NCI-H226 (cell line): ENCODE measurements at regions not wholly inside any gene's neighbourhood (a gene's known extent, or its start where the extent isn't known, plus 50 kb on each side); places are given as distances from the start of the nearest gene placed in this dataset.

Source experiments
- DNase-seq: peaks from one replicate; pipeline ENCODE4 v3.0.0-alpha.2; 2015

DNA sequence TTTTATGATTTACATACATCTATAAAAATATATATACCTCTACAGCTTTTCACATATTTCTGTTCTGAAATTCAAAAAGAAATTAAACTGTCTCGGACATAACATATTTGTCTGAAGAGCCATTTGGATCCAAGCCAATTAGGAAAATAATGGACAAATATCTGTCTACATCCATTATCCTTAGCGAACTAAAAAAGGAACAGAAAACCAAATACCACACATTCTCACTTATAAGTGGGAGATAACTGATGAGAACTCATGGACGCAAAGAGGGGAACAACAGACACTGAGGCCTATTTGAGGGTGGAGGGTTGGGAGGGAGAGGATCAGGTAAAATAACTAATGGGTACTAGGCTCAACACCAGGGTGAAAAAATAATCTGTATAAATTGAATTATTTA lies 829.4 kb upstream of the ALCAM start:
- DNase-seq, result no peak

DNA sequence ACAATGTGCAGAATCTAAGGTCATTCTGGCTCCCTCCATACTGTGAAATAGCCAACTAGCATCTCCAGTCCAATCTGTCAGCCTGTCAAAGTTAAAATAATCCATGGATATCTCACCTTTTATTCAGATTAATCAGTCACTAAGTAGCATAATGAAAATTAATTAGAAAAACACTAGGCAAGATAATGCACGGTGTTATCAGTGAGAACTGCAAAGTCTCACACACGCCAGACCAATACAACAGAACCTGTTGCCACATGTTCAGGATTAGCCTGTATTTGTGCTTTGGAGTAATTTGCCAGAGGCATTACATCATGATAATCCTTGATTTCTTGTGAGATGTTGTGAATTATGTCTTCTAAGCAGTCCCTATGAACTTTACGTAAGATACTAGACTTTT lies 820.4 kb upstream of the ALCAM start:
- DNase-seq, result no peak

DNA sequence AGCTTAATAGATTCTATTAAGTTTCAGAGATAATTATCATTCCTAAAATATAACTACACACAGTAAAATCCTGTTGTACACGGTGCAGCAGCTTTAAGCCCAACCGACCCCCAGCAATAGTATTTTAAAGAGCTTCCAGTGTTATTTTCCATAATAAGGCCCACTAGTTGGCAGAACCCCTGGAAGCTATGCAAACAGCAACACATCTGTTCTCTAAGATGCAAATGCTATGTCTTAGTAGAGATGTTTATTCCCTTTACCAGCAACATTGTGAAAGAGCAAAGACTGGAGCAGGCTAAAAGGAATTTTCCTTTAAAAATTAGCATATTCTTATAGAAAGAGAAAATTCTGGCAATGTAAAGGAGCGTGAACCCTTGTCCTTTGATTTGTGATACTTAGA lies 819.7 kb upstream of the ALCAM start:
- no peak for DNase-seq

DNA sequence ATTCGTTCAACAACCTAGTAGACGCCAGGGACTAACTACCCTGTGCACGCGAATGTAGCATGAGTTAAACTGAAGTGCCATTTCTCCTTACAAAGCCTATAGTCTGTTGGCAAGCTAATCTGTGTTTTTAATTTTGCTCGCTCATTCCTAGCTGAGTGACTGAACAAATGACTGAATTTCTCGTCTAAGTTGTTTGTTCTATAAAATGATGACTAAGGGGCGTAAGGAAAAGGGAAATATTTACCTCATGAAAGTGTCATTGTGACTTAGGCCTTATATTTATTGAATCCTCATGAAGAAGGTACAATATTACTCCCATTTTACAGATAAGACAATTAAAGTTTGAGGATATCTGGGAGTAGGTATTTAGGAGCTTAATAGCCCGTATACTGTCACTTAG lies 818.3 kb upstream of the ALCAM start:
- DNase-seq, result no peak

DNA sequence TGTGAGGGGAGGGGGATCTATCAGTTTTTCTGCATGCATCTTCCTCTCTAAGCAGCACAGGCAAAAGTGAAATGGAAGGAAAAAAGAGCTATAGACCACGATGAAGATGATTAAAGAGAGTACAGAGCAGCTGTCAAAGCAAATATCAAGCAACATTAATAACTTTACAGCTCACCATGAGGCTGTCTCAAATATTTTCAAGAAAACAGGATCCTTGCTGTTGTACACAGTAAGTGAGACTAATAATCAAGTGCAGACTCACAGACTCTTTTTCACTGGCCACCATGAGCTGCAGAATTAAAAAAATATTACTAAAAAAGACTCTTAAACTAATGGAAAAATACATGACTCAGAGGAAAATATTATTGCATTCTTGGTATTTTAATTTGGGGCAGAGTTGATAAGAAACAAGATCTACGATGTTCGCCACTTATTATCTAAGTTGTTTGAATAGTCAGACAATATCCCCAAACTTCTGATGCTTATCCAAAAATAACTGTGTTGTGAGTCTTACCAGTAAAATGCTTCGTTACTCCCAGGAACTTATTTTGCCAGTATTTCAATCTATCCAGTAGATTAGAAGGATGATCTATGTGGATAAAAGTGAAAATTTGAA lies 817.5 kb upstream of the ALCAM start:
- DNase-seq, result no peak

DNA sequence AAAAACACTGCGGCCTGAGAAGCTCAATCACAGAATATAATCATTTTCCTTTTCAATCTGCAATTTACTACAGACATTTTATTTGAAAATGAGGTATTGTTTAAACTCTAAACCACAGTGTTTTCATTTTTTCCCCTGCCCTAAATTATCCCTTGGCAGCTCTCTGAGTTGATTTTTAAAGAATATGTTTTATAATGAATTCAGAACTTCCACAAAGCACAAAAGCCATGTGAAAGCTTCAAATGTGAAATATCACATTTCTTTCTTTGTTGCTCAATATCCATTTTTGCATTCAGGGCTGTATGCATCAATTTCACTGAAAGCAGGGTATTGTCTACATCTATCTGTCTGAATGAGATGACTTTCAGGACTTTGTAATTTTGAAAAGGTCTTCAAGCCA lies 813.6 kb upstream of the ALCAM start:
- no peak for DNase-seq

DNA sequence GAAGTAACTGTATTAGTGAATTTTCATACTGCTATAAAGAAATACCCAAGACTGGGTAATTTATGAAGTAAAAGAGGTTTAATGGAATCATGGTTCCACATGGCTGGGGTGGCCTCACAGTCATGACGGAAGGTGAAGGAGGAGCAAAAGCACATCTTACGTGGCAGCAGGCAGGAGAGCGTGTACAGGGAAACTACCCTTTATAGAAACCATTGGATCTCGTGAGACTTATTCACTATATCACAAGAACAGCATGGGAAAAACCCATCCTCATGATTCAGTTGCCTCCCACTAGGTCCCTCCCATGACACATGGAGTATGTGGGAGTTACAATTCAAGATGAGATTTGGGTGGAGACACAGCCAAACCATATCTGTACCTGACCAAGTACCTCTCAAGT lies 812.3 kb upstream of the ALCAM start:
- no peak for DNase-seq

DNA sequence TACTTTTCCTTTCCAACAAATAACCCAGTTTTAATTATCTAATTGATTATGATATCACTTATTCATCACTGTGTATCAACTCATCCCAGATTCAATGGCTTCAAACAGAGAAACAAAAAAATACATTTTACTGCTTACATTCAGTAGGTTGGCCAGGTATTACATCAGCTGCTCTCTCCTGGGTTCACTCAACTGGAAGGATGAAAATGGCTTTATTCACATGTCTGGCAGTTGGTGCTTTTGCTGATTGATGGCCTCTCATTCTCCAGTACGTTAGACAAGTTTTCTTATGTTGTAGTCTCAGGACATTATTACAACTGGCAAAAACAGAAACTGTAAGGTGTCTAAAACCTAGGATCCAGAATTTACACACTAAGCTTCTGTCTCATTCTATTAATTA lies 811.0 kb upstream of the ALCAM start:
- no peak for DNase-seq

DNA sequence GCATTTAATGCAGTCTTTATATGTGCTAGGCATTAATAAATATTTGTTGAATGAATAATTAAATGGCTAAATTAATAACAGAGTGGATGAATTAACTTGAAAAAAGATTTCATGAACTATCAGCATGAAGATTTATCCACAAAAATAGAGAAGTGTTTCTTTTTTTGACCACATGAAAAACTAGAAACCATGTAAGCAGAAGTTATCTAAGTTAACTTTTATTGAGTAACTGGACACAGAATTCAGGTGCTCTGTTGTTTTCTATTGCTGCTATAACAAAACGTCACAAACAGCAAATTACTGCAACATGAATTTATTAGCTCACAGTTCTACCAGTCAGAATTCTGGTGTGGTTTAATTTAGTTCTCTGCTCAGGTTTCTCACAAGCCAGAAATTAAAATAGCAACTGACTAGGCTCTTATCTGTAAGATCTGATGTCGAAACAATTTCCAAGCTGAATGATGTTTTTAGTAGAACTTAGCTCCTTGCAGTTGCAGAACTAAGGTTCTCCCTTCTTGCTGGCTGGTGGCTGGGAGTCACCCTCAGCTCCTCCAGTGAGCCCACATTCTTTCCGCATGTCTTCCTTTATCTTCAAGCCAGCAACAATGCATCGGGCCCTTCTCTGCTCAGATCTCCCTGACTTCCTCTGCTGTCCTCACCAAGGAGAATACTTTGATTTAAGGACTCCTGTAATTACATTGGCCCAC lies 810.2 kb upstream of the ALCAM start:
- DNase-seq, result no peak

DNA sequence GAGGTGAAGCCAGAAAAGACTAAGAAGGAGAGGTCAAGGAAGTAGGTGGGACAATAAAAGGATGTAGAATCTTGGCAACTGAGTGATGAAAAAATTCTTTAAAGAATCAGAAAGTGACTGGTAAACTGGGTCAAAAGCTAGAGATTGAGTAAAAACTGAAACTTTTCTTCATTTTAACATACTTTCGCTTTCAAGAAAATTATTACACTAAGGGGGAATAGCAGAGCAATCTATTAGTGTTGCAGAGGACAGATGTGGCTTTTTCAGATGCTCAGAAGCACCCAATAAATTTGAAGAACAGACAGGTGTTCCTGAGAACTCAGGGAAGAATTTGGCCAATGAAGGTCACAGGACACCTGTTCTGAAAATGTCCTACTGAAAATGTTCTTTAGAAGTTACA lies 805.4 kb upstream of the ALCAM start:
- no peak for DNase-seq

DNA sequence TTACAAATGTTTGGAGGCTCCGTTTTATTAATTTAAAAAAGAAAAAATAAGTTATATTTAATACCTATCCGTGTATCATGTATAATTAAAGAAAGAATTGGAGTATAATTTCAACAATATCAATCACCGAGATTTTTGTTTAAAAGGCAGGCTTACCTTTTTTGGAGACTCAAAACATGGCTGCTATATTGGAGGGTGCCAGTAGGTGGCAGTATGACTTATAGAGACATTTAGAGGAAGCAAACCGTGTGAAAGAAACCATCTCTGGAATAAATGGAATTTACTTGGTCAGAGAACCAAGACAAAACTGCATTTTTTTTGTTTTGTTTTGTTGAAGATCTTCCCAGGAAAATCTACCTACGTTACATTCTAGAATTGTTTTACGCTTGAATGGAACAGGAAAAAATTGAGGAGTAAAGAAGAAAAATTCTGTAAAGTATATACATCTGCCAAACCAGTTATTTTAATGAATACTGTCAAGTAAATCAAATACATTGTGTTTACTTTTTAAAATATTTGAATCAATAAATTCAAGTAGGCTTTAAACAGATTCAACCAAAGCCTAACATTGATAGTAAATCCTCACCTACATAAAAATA lies 802.6 kb upstream of the ALCAM start:
- peak; percentile 9 for DNase-seq

DNA sequence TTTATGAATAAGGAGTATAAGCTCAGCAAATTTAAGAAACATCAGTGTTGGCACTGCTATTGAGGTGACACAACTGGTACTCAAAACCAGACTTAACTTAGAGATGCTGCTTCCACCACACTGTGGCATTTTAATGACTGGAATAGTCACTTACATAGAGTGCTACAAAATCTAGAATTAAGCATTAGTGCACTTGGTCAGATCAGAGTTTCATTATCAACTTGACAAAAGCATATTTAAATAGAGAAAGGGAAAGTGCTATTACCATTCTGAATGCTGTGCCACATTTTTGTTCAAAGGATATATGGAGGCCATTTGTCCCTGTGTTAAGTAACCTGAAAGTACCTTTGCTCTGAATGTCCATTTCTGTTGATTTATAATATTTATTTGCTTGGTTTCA lies 800.7 kb upstream of the ALCAM start:
- DNase-seq, result no peak

DNA sequence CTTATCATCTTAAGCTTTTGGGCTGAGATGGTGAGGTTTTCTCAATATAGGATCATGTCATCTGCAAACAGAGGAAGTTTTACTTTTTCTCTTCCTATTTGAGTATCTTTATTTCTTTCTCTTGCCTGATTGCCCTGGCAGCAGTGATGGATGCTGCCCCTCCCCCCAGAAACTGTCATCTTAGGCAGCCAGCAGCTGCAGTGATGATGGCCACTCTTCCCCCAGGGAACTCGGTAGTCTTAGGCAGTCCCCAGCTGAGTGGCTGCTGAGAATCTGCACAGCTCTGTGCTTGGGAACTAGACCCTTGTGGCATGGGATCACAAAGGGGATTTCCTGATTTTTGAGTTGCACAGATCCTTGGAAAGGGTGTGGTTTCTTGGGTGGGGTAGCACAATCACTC lies 791.1 kb upstream of the ALCAM start:
- DNase-seq, result no peak

DNA sequence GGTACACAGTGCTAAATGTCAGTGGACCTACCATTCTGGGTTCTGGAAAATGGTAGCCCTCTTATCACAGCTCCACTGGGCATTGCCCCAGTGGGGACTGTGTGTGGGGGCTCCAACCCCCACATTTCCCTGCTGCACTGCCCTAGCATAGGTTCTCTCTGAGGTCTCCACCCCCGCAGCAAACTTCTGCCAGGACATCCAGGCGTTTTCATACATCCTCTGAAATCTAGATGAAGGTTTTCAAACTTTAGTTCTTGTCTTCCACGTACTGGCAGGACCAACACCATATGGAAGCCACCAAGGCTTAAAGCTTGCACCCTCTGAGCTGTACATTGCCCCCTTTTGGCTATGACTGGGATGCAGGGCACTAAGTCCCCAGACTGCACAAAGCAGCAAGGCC lies 788.2 kb upstream of the ALCAM start:
- no peak for DNase-seq

DNA sequence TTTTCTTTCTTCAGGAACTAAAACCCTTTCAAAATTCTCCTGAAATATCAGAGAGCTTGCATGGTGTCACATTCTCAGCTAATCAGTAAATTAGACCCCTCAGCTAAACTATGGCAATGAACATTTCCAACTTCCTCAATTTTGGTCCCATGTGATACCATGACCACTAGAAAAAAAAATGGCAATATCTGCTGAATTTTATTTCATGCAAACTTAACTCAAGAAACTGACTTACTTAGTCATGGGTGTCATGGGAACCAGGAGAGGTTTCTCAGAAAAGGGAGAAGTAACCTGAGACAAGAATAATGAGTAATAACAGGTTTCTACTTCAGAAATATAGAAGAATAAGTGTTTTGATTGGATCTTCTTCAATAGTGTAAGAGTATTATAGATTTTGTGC lies 784.6 kb upstream of the ALCAM start:
- no peak for DNase-seq

DNA sequence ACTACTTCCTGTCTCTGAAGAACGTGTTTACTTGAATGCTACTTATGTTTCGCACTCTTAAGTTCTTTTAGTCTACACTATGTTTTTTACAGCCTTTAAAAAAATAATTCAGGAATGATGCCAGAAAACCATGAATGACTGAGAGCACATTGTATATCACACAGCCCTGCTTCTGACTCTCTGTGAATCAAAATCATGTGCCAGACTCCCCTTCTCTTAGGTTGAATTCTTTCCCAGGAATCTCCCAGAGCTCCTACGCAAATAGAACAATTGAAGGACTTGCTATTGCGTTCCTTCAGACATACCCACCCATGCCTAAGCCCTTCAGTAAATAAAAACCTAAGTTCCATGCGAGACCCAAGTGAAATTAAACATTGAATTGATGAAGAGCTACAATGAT lies 782.0 kb upstream of the ALCAM start:
- no peak for DNase-seq

DNA sequence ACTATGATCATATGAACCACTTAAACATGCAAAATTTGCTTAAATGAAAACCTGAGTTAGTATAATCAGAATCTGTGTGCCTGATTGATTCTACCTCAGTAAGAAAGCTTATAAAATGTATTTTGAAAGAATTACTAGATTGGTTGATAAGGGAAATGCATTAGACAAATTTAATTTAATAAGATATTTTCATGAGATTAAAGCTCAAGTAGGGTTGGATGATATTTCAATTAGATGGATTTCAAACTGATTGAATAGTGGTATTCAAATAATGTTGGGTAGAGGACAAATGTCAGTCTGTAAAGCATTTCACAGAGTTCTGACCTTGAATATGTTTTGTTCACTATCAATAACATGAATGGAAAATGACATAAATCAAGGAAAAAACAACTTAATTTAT lies 780.4 kb upstream of the ALCAM start:
- no peak for DNase-seq

DNA sequence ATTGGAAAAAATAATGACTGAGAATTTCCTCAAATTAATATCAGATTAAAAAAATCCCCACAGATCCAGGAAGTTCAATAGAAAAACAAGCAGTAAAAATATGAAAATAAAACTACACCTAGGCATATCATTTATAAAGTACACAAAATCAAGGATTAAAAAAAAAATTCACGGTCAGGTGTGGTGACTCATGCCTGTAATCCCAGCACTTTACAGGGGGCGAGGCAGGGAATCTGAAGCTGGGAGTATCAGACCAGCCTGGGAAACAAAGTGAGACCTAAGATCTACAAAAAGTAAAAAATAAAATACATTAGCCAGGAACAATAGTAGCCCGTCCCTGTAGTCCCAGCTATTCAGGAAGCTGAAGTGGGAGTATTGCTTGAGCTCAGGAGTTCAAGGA lies 778.3 kb upstream of the ALCAM start:
- no peak for DNase-seq

DNA sequence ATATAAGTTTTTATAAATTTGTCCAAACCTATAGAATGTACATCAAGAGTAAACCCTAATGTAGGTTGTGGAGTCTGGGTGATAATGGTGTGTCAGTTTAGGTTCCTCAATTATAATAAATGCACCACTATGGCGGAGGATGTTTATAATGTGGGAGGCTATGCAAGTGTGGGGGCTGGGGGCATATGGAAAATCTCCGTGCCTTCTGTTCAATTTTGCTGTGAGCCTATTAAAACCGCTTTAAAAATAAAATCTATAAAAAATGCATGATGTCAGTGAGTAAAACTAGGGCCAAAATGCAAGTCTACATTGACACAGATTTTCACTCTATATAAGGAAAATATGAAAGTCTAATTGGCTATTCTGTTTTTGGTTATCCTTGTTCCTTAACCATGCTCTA lies 774.9 kb upstream of the ALCAM start:
- no peak for DNase-seq

DNA sequence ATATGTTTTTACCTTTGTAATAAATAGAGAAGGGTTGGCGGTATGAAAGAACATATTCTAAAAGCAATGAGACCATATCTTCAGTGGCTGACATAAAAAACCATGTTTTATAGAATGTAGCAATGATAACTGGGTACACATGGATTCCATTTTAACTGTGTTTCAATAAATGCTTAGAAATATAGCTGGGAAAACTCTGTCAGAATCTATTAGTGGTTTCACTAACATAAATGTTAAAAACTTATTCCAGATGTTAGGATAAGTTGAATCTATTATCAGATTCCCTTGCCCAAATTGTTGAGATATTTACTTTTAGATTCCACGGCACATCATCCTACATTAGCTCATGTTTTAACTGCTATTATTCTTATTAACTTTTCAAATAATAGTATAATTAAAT lies 772.2 kb upstream of the ALCAM start:
- DNase-seq, result no peak

DNA sequence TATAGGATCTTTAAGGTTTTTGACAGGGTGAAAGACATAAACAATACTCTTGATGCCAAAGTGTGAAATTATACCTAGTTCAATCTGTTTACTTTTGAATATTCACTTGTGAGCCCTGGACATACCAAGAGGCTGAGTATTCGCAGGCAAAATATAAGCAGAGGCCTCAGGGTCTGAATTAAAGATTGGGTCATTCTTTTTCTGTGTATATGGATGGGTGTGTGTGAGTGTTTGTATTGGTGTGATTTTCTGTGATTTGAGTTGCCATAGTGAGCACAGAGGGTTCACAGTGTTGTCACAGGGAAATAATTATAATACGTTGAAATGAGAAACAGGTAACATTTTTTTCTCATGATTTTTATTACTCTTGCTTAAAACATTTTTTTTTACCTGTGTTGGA lies 770.7 kb upstream of the ALCAM start:
- peak; percentile 14 for DNase-seq

DNA sequence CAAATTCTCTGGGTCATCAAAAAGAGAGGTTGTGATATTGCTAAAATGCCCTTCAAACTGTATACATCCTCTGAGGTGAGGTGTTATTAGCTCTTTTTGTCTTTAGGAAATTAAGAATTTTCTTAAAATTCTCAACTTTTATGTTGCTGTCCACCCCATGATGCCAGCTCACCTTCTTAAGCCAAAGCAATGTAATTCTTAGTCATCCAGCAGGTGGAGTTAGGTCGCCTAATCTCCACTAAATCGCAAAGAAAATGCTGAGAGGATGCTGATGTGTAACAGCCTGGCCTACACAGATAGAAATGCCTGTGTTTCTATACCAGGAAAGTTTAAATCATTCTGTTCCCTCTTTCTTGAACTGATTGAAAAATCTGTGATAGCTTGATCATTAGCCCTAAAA lies 770.2 kb upstream of the ALCAM start:
- peak; percentile 39 for DNase-seq

DNA sequence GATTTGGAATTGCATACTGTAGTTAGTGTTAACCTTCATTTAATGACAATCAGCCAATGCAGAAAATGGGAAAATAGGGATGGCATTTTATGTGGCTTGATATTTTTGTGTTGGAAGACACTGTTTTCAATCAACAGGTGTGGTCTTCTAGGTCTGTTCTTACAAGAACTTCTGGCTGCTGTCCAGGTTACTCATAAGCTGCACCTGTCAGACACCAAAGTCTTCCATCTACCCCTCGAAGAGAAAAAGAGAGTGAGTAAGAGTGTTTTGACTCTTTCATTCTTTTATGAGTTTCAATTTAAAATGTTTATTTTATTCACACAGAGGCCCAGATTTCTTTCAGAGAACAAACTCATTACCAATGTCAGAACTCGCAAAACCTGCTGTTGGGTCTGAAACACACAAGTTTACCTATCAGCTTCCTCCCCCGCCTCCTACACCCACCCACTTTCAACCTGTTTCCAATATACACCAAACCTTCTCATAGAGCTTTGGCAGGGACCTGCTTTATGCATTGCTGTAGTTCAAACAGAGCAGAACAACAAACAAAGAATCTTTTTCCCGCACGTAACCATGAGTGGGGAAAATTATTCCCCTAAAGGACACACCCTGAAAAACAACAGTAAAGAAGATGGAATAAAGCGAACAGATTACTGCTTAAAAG lies 767.7 kb upstream of the ALCAM start:
- DNase-seq, result no peak

DNA sequence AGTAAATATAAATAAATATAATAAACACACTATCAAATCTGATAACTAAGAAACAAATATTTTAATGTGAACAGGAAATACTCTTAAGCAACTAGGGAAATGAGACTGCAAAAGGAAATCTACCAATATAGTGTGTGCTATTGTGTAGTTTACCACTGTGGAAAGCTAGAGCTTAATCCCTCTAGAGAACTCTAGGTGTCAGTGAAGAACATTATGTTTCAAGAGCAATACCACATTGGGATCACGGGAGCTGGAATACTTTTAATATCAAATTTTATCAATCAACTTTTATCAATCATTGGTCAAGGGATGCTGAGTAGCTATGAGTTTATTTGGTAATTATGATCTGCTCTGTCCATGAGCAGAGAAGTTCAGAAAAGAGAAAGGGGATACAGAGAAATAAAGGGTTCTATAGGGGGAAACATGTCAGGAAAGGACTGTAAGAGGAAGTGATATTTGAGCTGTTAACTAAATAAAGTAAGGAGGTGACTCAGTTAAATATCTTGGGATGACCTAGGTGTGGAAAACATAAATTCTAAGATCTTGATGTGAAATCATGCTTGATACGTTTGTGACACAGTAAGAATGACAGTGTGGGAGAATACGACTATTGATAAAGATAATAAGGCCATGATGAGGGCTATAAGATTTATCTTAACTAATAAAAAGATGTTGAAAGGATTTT lies 762.2 kb upstream of the ALCAM start:
- peak; percentile 25 for DNase-seq
